Activated T-cell treated with anti-CD3 and anti-CD28 coated beads, Interleukin-2, amount 50 U/mL, for 24 hours (primary cell): ENCODE measurements at regions not wholly inside any gene's neighbourhood (a gene's known extent, or its start where the extent isn't known, plus 50 kb on each side); places are given as distances from the start of the nearest gene placed in this dataset.

Experiments used
- DNase-seq: peaks from one replicate; pipeline ENCODE4 v3.0.0-alpha.2; 2020
- H3K27ac Mint-ChIP-seq: 2 replicates; pipeline ENCODE4 v1.8.0; 2020; ENCODE audit warnings: mild to moderate bottlenecking, mixed read lengths
- H3K27me3 Mint-ChIP-seq: 2 replicates; pipeline ENCODE4 v1.8.0; 2020; ENCODE audit warnings: mixed read lengths
- H3K36me3 Mint-ChIP-seq: 2 replicates; pipeline ENCODE4 v1.8.0; 2020; ENCODE audit warnings: low read depth, mixed read lengths
- H3K4me1 Mint-ChIP-seq: 2 replicates; pipeline ENCODE4 v1.8.0; 2020; ENCODE audit warnings: low read depth, mixed read lengths
- H3K4me3 Mint-ChIP-seq: 2 replicates; pipeline ENCODE4 v1.8.0; 2020; ENCODE audit warnings: mild to moderate bottlenecking, moderate library complexity, mixed read lengths
- H3K9me3 Mint-ChIP-seq: 2 replicates; pipeline ENCODE4 v1.8.0; 2020; ENCODE audit warnings: mixed read lengths

GRCh38 chr5:98573834-98574320 is 199.6 kb upstream of the RGMB start:
- Mint-ChIP-seq H3K4me1 (no peaks in the 10 kb centered on the region), H3K27ac (no peak overlapping the region), H3K9me3 (peaks cover 2% of the 10 kb centered on the region), H3K27me3 (no peaks in the 10 kb centered on the region), H3K4me3 (no peak overlapping the region), H3K36me3 (no peaks in the 10 kb centered on the region)
- no peak for DNase-seq

- H3K27ac Mint-ChIP-seq: no peak overlapping the region
- no peak overlapping the region for H3K4me3 Mint-ChIP-seq
- no peaks in the 10 kb centered on the region for H3K4me1 Mint-ChIP-seq
- H3K9me3 Mint-ChIP-seq: peaks cover 2% of the 10 kb centered on the region
- no peaks in the 10 kb centered on the region for H3K36me3 Mint-ChIP-seq
- no peak for DNase-seq
- no peaks in the 10 kb centered on the region for H3K27me3 Mint-ChIP-seq
Observed at GRCh38 chr5:98576275-98576674, 197.2 kb upstream of the RGMB start.

GRCh38 chr5:98578438-98578837 is 195.0 kb upstream of the RGMB start:
- Mint-ChIP-seq H3K27me3 (no peaks in the 10 kb centered on the region), H3K27ac (no peak overlapping the region), H3K4me1 (no peaks in the 10 kb centered on the region), H3K36me3 (no peaks in the 10 kb centered on the region), H3K9me3 (no peaks in the 10 kb centered on the region), H3K4me3 (no peak overlapping the region)
- DNase-seq: no peak

GRCh38 chr5:98581112-98581997 is 192.1 kb upstream of the RGMB start:
- no peaks in the 10 kb centered on the region for H3K27me3 Mint-ChIP-seq
- H3K36me3 Mint-ChIP-seq: no peaks in the 10 kb centered on the region
- no peak overlapping the region for H3K4me3 Mint-ChIP-seq
- H3K4me1 Mint-ChIP-seq: no peaks in the 10 kb centered on the region
- H3K9me3 Mint-ChIP-seq: no peaks in the 10 kb centered on the region
- DNase-seq: no peak
- H3K27ac Mint-ChIP-seq: no peak overlapping the region

- H3K27me3 Mint-ChIP-seq: no peaks in the 10 kb centered on the region
Observed at GRCh38 chr5:98583586-98583985, 189.9 kb upstream of the RGMB start.

GRCh38 chr5:98585661-98586310 is 187.7 kb upstream of the RGMB start:
- Mint-ChIP-seq H3K27ac (no peak overlapping the region), H3K9me3 (peaks cover 2% of the 10 kb centered on the region), H3K4me3 (no peak overlapping the region), H3K27me3 (no peaks in the 10 kb centered on the region), H3K36me3 (no peaks in the 10 kb centered on the region), H3K4me1 (no peaks in the 10 kb centered on the region)
- DNase-seq: no peak

More at GRCh38 chr5:98583586-98583985, 189.9 kb upstream of the RGMB start:
- DNase-seq: no peak
- Mint-ChIP-seq H3K36me3 (no peaks in the 10 kb centered on the region), H3K4me3 (no peak overlapping the region), H3K27ac (no peak overlapping the region), H3K9me3 (no peaks in the 10 kb centered on the region), H3K4me1 (no peaks in the 10 kb centered on the region)

GRCh38 chr5:98586581-98586980 is 186.9 kb upstream of the RGMB start:
- Mint-ChIP-seq H3K4me3 (no peak overlapping the region), H3K4me1 (no peaks in the 10 kb centered on the region), H3K27me3 (no peaks in the 10 kb centered on the region), H3K9me3 (peaks cover 2% of the 10 kb centered on the region), H3K27ac (no peak overlapping the region), H3K36me3 (no peaks in the 10 kb centered on the region)
- no peak for DNase-seq

GRCh38 chr5:98587166-98587565 is 186.3 kb upstream of the RGMB start:
- Mint-ChIP-seq H3K4me3 (no peak overlapping the region), H3K9me3 (peaks cover 2% of the 10 kb centered on the region), H3K27ac (no peak overlapping the region), H3K27me3 (no peaks in the 10 kb centered on the region), H3K4me1 (no peaks in the 10 kb centered on the region), H3K36me3 (no peaks in the 10 kb centered on the region)
- no peak for DNase-seq

GRCh38 chr5:98588215-98588614 is 185.2 kb upstream of the RGMB start:
- Mint-ChIP-seq H3K36me3 (no peaks in the 10 kb centered on the region), H3K4me3 (no peak overlapping the region), H3K27ac (no peak overlapping the region), H3K4me1 (no peaks in the 10 kb centered on the region), H3K9me3 (peaks cover 2% of the 10 kb centered on the region), H3K27me3 (no peaks in the 10 kb centered on the region)
- DNase-seq: no peak

- no peaks in the 10 kb centered on the region for H3K36me3 Mint-ChIP-seq
Observed at GRCh38 chr5:98593418-98593817, 180.0 kb upstream of the RGMB start.

GRCh38 chr5:98594098-98594497 is 179.4 kb upstream of the RGMB start:
- peaks cover 2% of the 10 kb centered on the region for H3K9me3 Mint-ChIP-seq
- peaks cover 3% of the 10 kb centered on the region for H3K27me3 Mint-ChIP-seq
- H3K4me1 Mint-ChIP-seq: no peaks in the 10 kb centered on the region
- no peak overlapping the region for H3K27ac Mint-ChIP-seq
- H3K4me3 Mint-ChIP-seq: no peak overlapping the region
- DNase-seq: no peak
- H3K36me3 Mint-ChIP-seq: no peaks in the 10 kb centered on the region

More at GRCh38 chr5:98593418-98593817, 180.0 kb upstream of the RGMB start:
- Mint-ChIP-seq H3K4me3 (no peak overlapping the region), H3K27me3 (peaks cover 3% of the 10 kb centered on the region), H3K4me1 (no peaks in the 10 kb centered on the region), H3K27ac (no peak overlapping the region), H3K9me3 (peaks cover 2% of the 10 kb centered on the region)
- DNase-seq: no peak

GRCh38 chr5:98599016-98599415 is 174.4 kb upstream of the RGMB start:
- no peaks in the 10 kb centered on the region for H3K9me3 Mint-ChIP-seq
- H3K4me1 Mint-ChIP-seq: no peaks in the 10 kb centered on the region
- no peak for DNase-seq

GRCh38 chr5:98602534-98603112 is 170.8 kb upstream of the RGMB start:
- no peak for DNase-seq
- Mint-ChIP-seq H3K4me3 (no peak overlapping the region), H3K27ac (no peak overlapping the region), H3K9me3 (no peaks in the 10 kb centered on the region), H3K36me3 (no peaks in the 10 kb centered on the region), H3K27me3 (no peaks in the 10 kb centered on the region), H3K4me1 (no peaks in the 10 kb centered on the region)

More at GRCh38 chr5:98599016-98599415, 174.4 kb upstream of the RGMB start:
- no peaks in the 10 kb centered on the region for H3K36me3 Mint-ChIP-seq
- H3K27ac Mint-ChIP-seq: no peak overlapping the region
- H3K27me3 Mint-ChIP-seq: peaks cover 3% of the 10 kb centered on the region
- no peak overlapping the region for H3K4me3 Mint-ChIP-seq

GRCh38 chr5:98603456-98603855 is 170.0 kb upstream of the RGMB start:
- Mint-ChIP-seq H3K9me3 (no peaks in the 10 kb centered on the region), H3K27me3 (no peaks in the 10 kb centered on the region), H3K27ac (no peak overlapping the region), H3K4me3 (no peak overlapping the region), H3K4me1 (no peaks in the 10 kb centered on the region), H3K36me3 (no peaks in the 10 kb centered on the region)
- no peak for DNase-seq

- no peaks in the 10 kb centered on the region for H3K36me3 Mint-ChIP-seq
- no peak overlapping the region for H3K4me3 Mint-ChIP-seq
- H3K4me1 Mint-ChIP-seq: no peaks in the 10 kb centered on the region
- H3K27ac Mint-ChIP-seq: no peak overlapping the region
- H3K9me3 Mint-ChIP-seq: no peaks in the 10 kb centered on the region
- DNase-seq: no peak
- no peaks in the 10 kb centered on the region for H3K27me3 Mint-ChIP-seq
Observed at GRCh38 chr5:98604301-98604700, 169.2 kb upstream of the RGMB start.
